ENCODE measurements at regions not wholly inside any gene's neighbourhood (a gene's known extent, or its start where the extent isn't known, plus 50 kb on each side); places are given as distances from the start of the nearest gene placed in this dataset.

DNA sequence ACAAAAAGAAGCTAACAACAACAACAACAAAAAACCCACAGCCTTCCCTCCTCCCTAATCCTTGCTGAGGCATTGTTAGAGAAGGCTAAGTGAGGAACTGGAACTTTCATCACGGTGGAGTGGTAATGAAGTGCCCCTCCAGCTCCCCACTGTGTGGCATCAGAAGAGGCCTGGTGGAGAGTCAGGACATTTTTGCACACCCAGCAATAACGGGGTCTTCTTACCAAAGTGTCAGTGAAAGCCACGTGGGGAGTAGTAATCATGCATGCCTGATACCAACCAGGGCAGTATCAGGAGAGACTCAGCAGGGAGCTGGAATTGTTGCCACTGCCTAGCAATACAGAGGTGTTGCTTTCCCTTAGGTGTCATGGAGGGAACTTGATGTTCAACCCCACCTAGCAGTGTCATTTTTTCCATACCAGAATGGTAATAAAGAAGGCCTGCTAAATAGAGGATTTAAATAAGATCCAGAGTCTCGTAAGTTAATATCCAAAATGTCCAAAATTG, 299.7 kb upstream of the RGS6 start:
- TF ChIP-seq POLR2A (IDR thresholded peaks at IDR 0.05; ENCODE audit: extremely low read depth, insufficient read length) (no peak), MYC (IDR thresholded peaks at IDR 0.05; ENCODE audit: low read depth, low read length) (no peak), CTCF (IDR thresholded peaks at IDR 0.05; ENCODE audit: low read depth, low read length) (no peak)
- TF ChIP-seq, protein P1, sequence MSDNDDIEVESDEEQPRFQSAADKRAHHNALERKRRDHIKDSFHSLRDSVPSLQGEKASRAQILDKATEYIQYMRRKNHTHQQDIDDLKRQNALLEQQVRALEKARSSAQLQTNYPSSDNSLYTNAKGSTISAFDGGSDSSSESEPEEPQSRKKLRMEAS (IDR thresholded peaks at IDR 0.05; ENCODE audit: low read depth, low read length) = no peak
- DNase-seq (ENCODE audit: low read depth) = no peak
- no peak overlapping the region for H3K4me3 ChIP-seq (ENCODE audit: low read depth, low read length)

GRCh38 chr14:71636076-71636475, 296.2 kb upstream of the RGS6 start:
- H3K4me3 ChIP-seq (ENCODE audit: low read depth, low read length) = no peak overlapping the region
- no peak for DNase-seq (ENCODE audit: low read depth)
- no peak for TF ChIP-seq CTCF (IDR thresholded peaks at IDR 0.05; ENCODE audit: low read depth, low read length)
- no peak for TF ChIP-seq POLR2A (IDR thresholded peaks at IDR 0.05; ENCODE audit: extremely low read depth, insufficient read length)
- TF ChIP-seq, protein P1 (IDR thresholded peaks at IDR 0.05; ENCODE audit: low read depth, low read length) = no peak

- no peak for TF ChIP-seq MYC (IDR thresholded peaks at IDR 0.05; ENCODE audit: low read depth, low read length)
- no peak for TF ChIP-seq CTCF (IDR thresholded peaks at IDR 0.05; ENCODE audit: low read depth, low read length)
- TF ChIP-seq, protein P1 (IDR thresholded peaks at IDR 0.05; ENCODE audit: low read depth, low read length) = no peak
- no peak for TF ChIP-seq POLR2A (IDR thresholded peaks at IDR 0.05; ENCODE audit: extremely low read depth, insufficient read length)
- DNase-seq (ENCODE audit: low read depth) = no peak
- no peak overlapping the region for H3K4me3 ChIP-seq (ENCODE audit: low read depth, low read length)
Observed at GRCh38 chr14:71636820-71637471, 295.3 kb upstream of the RGS6 start.

DNA sequence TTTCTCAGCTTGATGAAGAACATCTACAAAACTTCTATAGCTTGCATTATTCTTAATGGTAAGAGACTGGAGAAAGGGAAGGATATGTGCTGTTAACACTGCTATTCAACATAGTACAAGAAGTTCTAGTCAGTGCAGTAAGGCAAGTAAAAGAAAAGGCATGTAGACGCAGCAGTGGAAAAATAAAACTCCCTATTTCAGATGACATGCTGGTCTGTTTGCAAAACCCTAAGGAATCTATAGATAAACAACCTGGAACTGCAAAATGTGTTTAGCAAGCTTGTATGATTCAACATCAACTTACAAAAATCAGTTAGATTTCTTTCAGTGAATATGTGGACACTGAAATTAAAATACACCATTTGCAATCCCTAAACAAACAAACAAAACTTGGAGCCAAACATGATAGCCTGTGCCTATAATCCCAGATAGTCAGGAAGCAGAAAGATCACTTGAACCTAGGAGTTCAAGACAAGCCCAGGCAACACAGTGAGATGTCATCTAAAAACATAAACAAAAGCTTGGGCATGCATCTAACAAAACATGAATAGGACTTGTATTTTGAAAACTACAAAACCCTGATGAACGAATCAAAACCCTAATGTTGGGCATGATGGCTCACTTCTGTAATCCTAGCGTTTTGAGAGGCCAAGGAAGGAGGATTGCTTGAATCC, 293.6 kb upstream of the RGS6 start:
- TF ChIP-seq, protein P1 (IDR thresholded peaks at IDR 0.05; ENCODE audit: low read depth, low read length) = no peak
- TF ChIP-seq MYC (IDR thresholded peaks at IDR 0.05; ENCODE audit: low read depth, low read length) (no peak), POLR2A (IDR thresholded peaks at IDR 0.05; ENCODE audit: extremely low read depth, insufficient read length) (no peak), CTCF (IDR thresholded peaks at IDR 0.05; ENCODE audit: low read depth, low read length) (no peak)
- H3K4me3 ChIP-seq (ENCODE audit: low read depth, low read length) = no peak overlapping the region
- DNase-seq (ENCODE audit: low read depth) = no peak

DNA sequence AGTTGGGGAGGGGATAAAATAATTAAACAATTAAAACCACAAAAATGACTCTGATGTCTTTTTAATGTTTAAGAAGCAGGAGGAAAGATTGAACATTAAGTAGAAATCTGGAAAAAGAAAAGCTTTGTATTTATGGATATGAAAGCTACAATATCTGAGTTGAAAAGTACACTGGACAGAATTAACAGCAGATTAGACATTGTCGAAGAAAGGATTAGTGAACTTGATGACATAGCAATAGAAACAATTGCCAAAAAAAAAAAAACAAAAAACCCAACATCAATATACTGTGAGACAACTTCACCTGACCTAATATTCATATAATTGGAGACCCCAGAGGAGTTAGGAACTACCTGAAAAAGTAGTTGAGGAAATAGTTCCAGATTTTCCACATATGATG, 289.5 kb upstream of the RGS6 start:
- TF ChIP-seq POLR2A (IDR thresholded peaks at IDR 0.05; ENCODE audit: extremely low read depth, insufficient read length) = no peak
- no peak for TF ChIP-seq CTCF (IDR thresholded peaks at IDR 0.05; ENCODE audit: low read depth, low read length)
- TF ChIP-seq MYC (IDR thresholded peaks at IDR 0.05; ENCODE audit: low read depth, low read length) = no peak
- TF ChIP-seq, protein P1 (IDR thresholded peaks at IDR 0.05; ENCODE audit: low read depth, low read length) = no peak

More for the DNA sequence above, 289.5 kb upstream of the RGS6 start:
- DNase-seq (ENCODE audit: low read depth) = no peak
- no peak overlapping the region for H3K4me3 ChIP-seq (ENCODE audit: low read depth, low read length)

Data from NB4 (cell line).